ENCODE measurements at regions not wholly inside any gene's neighbourhood (a gene's known extent, or its start where the extent isn't known, plus 50 kb on each side); places are given as distances from the start of the nearest gene placed in this dataset.

- DNase-seq: no peak
Measured at GRCh38 chr3:18075799-18076198, 333.4 kb upstream of the TBC1D5 start.

- no peak for DNase-seq
Measured at GRCh38 chr3:18071833-18072232, 329.4 kb upstream of the TBC1D5 start.

- DNase-seq: no peak
Measured at GRCh38 chr3:18070944-18071343, 328.5 kb upstream of the TBC1D5 start.

- no peak for DNase-seq
Measured at GRCh38 chr3:18070231-18070630, 327.8 kb upstream of the TBC1D5 start.

- no peak for DNase-seq
Measured at GRCh38 chr3:18069568-18069967, 327.1 kb upstream of the TBC1D5 start.

- no peak for DNase-seq
Measured at GRCh38 chr3:18066899-18067582, 324.6 kb upstream of the TBC1D5 start.

GRCh38 chr3:18064586-18064985, 322.2 kb upstream of the TBC1D5 start:
- no peak for DNase-seq

- no peak for DNase-seq
Measured at GRCh38 chr3:18062657-18063025, 320.2 kb upstream of the TBC1D5 start.

GRCh38 chr3:18061737-18062656, 319.6 kb upstream of the TBC1D5 start:
- no peak for DNase-seq

- no peak for DNase-seq
Measured at GRCh38 chr3:18058666-18059065, 316.2 kb upstream of the TBC1D5 start.

GRCh38 chr3:18057471-18058091, 315.1 kb upstream of the TBC1D5 start:
- no peak for DNase-seq

GRCh38 chr3:18054625-18055024, 312.2 kb upstream of the TBC1D5 start:
- no peak for DNase-seq

- no peak for DNase-seq
Measured at GRCh38 chr3:18051306-18051705, 308.9 kb upstream of the TBC1D5 start.

GRCh38 chr3:18049096-18049495, 306.7 kb upstream of the TBC1D5 start:
- no peak for DNase-seq

GRCh38 chr3:18047052-18047451, 304.6 kb upstream of the TBC1D5 start:
- DNase-seq: no peak

- DNase-seq: no peak
Measured at GRCh38 chr3:18046131-18046915, 303.9 kb upstream of the TBC1D5 start.

GRCh38 chr3:18044971-18045880, 302.8 kb upstream of the TBC1D5 start:
- DNase-seq: no peak

GRCh38 chr3:18044191-18044590, 301.8 kb upstream of the TBC1D5 start:
- no peak for DNase-seq

GRCh38 chr3:18036450-18036815, 294.0 kb upstream of the TBC1D5 start:
- no peak for DNase-seq

GRCh38 chr3:18035641-18036449, 293.4 kb upstream of the TBC1D5 start:
- no peak for DNase-seq

GRCh38 chr3:18033581-18034108, 291.2 kb upstream of the TBC1D5 start:
- no peak for DNase-seq

Measured in cerebellar nuclear complex (tissue), 1 donor.